Sigmoid colon (tissue), 4 donors: ENCODE measurements at regions not wholly inside any gene's neighbourhood (a gene's known extent, or its start where the extent isn't known, plus 50 kb on each side); places are given as distances from the start of the nearest gene placed in this dataset.

ENCODE experiments used
- CTCF ChIP-seq, 4 experiments: fragments of 450-650 bp in 3 of 4; fragments of 200-600 bp in 1 of 4; IDR thresholded peaks; one replicate each; pipeline ENCODE4 v1.5.1; 2016 to 2019; ENCODE audit warnings: antibody characterized with exemption in 4 of 4, mild to moderate bottlenecking in 3 of 4, moderate library complexity in 2 of 4
- EP300 ChIP-seq, 4 donors: sonication (generic); formaldehyde crosslinking; IDR thresholded peaks; one replicate each; pipeline ENCODE4 v1.6.1; 2017; ENCODE audit warnings: antibody characterized with exemption in 4 of 4

DNA sequence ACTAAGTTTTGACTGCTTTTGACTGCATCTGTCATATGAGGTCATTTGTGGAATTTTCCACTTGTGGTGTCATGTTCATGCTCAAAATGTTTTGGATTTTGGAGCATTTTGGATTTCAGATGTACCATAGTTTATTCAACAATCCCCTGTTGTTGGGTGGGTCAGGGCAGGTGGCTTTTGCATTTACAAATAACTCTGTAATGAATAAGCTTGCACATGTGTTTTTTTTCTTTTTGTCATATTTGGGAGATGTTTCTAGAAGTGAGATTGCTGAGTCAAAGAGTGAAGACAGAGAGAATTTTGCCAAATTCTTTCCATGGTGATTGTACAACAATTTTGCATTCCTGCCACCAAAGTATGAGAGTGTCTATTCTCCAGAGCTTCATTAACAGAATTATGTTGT, 62.4 kb upstream of the ADPGK start:
- TF ChIP-seq CTCF (IDR thresholded peaks at IDR 0.05) (no peak), EP300 (IDR thresholded peaks at IDR 0.05) (no peak)
